Muscle layer of duodenum (tissue), 2 donors: ENCODE measurements at regions not wholly inside any gene's neighbourhood (a gene's known extent, or its start where the extent isn't known, plus 50 kb on each side); places are given as distances from the start of the nearest gene placed in this dataset.

Experiments
- H3K27ac ChIP-seq: one replicate; pipeline ENCODE4 v1.7.0; 2013; ENCODE audit warnings: mild to moderate bottlenecking, low read length
- H3K27me3 ChIP-seq: one replicate; pipeline ENCODE4 v1.7.0; 2013; ENCODE audit warnings: low read depth, mild to moderate bottlenecking, control low read depth, low read length
- H3K36me3 ChIP-seq, 2 donors: one replicate each; pipeline ENCODE4 v1.7.0; 2013; ENCODE audit warnings: low read length in 2 of 2, control low read depth in 1 of 2, mild to moderate bottlenecking in 1 of 2; ENCODE audit not compliant: insufficient read depth in 2 of 2, control insufficient read depth in 1 of 2
- H3K4me1 ChIP-seq, 2 donors: one replicate each; pipeline ENCODE4 v1.7.0; 2013; ENCODE audit warnings: low read length in 2 of 2, mild to moderate bottlenecking in 2 of 2, control low read depth in 1 of 2, moderate library complexity in 1 of 2; ENCODE audit not compliant: insufficient read depth in 2 of 2, control insufficient read depth in 1 of 2
- H3K4me3 ChIP-seq, 2 donors: one replicate each; pipeline ENCODE4 v1.7.0; 2013; ENCODE audit warnings: low read length in 2 of 2, low read depth in 1 of 2, mild to moderate bottlenecking in 1 of 2
- H3K9me3 ChIP-seq, 2 donors: one replicate each; pipeline ENCODE4 v1.7.0; 2013; ENCODE audit warnings: low read length in 2 of 2, control low read depth in 1 of 2, mild to moderate bottlenecking in 1 of 2; ENCODE audit not compliant: control insufficient read depth in 1 of 2
- donor health status: healthy.

- no peaks in the 10 kb centered on the region for H3K36me3 ChIP-seq
- H3K27ac ChIP-seq: no peak overlapping the region
- H3K9me3 ChIP-seq: no peaks in the 10 kb centered on the region
- peaks cover 0 to 6% of the 10 kb centered on the region in 2 donors for H3K4me1 ChIP-seq
- H3K4me3 ChIP-seq: no peak overlapping the region
- no peaks in the 10 kb centered on the region for H3K27me3 ChIP-seq
Observed at GRCh38 chr2:225891013-225891412, 491.5 kb downstream of the NYAP2 start.

- H3K36me3 ChIP-seq: no peaks in the 10 kb centered on the region
- H3K4me1 ChIP-seq: no peaks in the 10 kb centered on the region
- H3K27me3 ChIP-seq: no peaks in the 10 kb centered on the region
- no peak overlapping the region for H3K4me3 ChIP-seq
- H3K27ac ChIP-seq: no peak overlapping the region
- no peaks in the 10 kb centered on the region for H3K9me3 ChIP-seq
Observed at GRCh38 chr2:225889452-225889851, 489.9 kb downstream of the NYAP2 start.

GRCh38 chr2:225867071-225867470 lies 467.6 kb downstream of the NYAP2 start:
- H3K27ac ChIP-seq: no peak overlapping the region
- H3K4me3 ChIP-seq: no peak overlapping the region

GRCh38 chr2:225865468-225865867 lies 466.0 kb downstream of the NYAP2 start:
- no peaks in the 10 kb centered on the region for H3K36me3 ChIP-seq
- no peaks in the 10 kb centered on the region for H3K4me1 ChIP-seq
- H3K27ac ChIP-seq: no peak overlapping the region
- no peak overlapping the region for H3K4me3 ChIP-seq
- no peaks in the 10 kb centered on the region for H3K27me3 ChIP-seq
- no peaks in the 10 kb centered on the region for H3K9me3 ChIP-seq

More at GRCh38 chr2:225867071-225867470, 467.6 kb downstream of the NYAP2 start:
- no peaks in the 10 kb centered on the region for H3K4me1 ChIP-seq
- H3K36me3 ChIP-seq: no peaks in the 10 kb centered on the region
- H3K9me3 ChIP-seq: no peaks in the 10 kb centered on the region
- no peaks in the 10 kb centered on the region for H3K27me3 ChIP-seq

- Histone ChIP-seq H3K27ac (no peak overlapping the region), H3K36me3 (no peaks in the 10 kb centered on the region), H3K4me3 (no peak overlapping the region), H3K4me1 (no peaks in the 10 kb centered on the region), H3K27me3 (no peaks in the 10 kb centered on the region), H3K9me3 (no peaks in the 10 kb centered on the region)
Observed at GRCh38 chr2:225864394-225864793, 464.9 kb downstream of the NYAP2 start.

- H3K9me3 ChIP-seq: no peaks in the 10 kb centered on the region
- no peaks in the 10 kb centered on the region for H3K27me3 ChIP-seq
- no peaks in the 10 kb centered on the region for H3K4me1 ChIP-seq
- no peak overlapping the region for H3K27ac ChIP-seq
- H3K36me3 ChIP-seq: no peaks in the 10 kb centered on the region
- no peak overlapping the region for H3K4me3 ChIP-seq
Observed at GRCh38 chr2:225842939-225843338, 443.4 kb downstream of the NYAP2 start.

- no peak overlapping the region for H3K4me3 ChIP-seq
Observed at GRCh38 chr2:225841314-225841713, 441.8 kb downstream of the NYAP2 start.

GRCh38 chr2:225837328-225837727 lies 437.8 kb downstream of the NYAP2 start:
- no peak overlapping the region for H3K4me3 ChIP-seq
- H3K4me1 ChIP-seq: no peaks in the 10 kb centered on the region
- no peak overlapping the region for H3K27ac ChIP-seq
- H3K36me3 ChIP-seq: no peaks in the 10 kb centered on the region
- no peaks in the 10 kb centered on the region for H3K27me3 ChIP-seq
- H3K9me3 ChIP-seq: no peaks in the 10 kb centered on the region

More at GRCh38 chr2:225841314-225841713, 441.8 kb downstream of the NYAP2 start:
- Histone ChIP-seq H3K36me3 (no peaks in the 10 kb centered on the region), H3K27ac (no peak overlapping the region), H3K27me3 (no peaks in the 10 kb centered on the region), H3K9me3 (no peaks in the 10 kb centered on the region), H3K4me1 (no peaks in the 10 kb centered on the region)

- H3K36me3 ChIP-seq: no peaks in the 10 kb centered on the region
- no peak overlapping the region for H3K4me3 ChIP-seq
- H3K27ac ChIP-seq: no peak overlapping the region
- H3K27me3 ChIP-seq: no peaks in the 10 kb centered on the region
- H3K4me1 ChIP-seq: no peaks in the 10 kb centered on the region
- H3K9me3 ChIP-seq: peaks cover 0 to 7% of the 10 kb centered on the region in 2 donors
Observed at GRCh38 chr2:225824748-225825449, 425.4 kb downstream of the NYAP2 start.

GRCh38 chr2:225821351-225821750 lies 421.8 kb downstream of the NYAP2 start:
- H3K9me3 ChIP-seq: peaks cover 0 to 5% of the 10 kb centered on the region in 2 donors
- no peaks in the 10 kb centered on the region for H3K27me3 ChIP-seq
- no peaks in the 10 kb centered on the region for H3K4me1 ChIP-seq
- H3K4me3 ChIP-seq: no peak overlapping the region
- no peaks in the 10 kb centered on the region for H3K36me3 ChIP-seq
- no peak overlapping the region for H3K27ac ChIP-seq

GRCh38 chr2:225820826-225821225 lies 421.3 kb downstream of the NYAP2 start:
- H3K4me3 ChIP-seq: no peak overlapping the region
- no peaks in the 10 kb centered on the region for H3K27me3 ChIP-seq
- no peaks in the 10 kb centered on the region for H3K4me1 ChIP-seq
- H3K27ac ChIP-seq: no peak overlapping the region
- H3K9me3 ChIP-seq: peaks cover 0 to 3% of the 10 kb centered on the region in 2 donors
- H3K36me3 ChIP-seq: no peaks in the 10 kb centered on the region

- H3K9me3 ChIP-seq: no peaks in the 10 kb centered on the region
- H3K4me3 ChIP-seq: no peak overlapping the region
- no peak overlapping the region for H3K27ac ChIP-seq
- H3K36me3 ChIP-seq: no peaks in the 10 kb centered on the region
- no peaks in the 10 kb centered on the region for H3K4me1 ChIP-seq
- H3K27me3 ChIP-seq: no peaks in the 10 kb centered on the region
Observed at GRCh38 chr2:225814554-225814953, 415.0 kb downstream of the NYAP2 start.
